ENCODE measurements at regions not wholly inside any gene's neighbourhood (a gene's known extent, or its start where the extent isn't known, plus 50 kb on each side); places are given as distances from the start of the nearest gene placed in this dataset.
"Not testable (repeated sequence)": the region's sequence is repeated elsewhere in the genome, so short reads cannot be mapped to it uniquely, and the experiment has no call there.

GRCh38 chr6:130713144-130713543 lies 114.1 kb upstream of the SMLR1 start:
- DNase-seq (ENCODE audit: low read depth in 2 of 2): no peak

GRCh38 chr6:130715058-130715457 lies 112.1 kb upstream of the SMLR1 start:
- no peak for DNase-seq (ENCODE audit: low read depth in 2 of 2)

GRCh38 chr6:130716466-130716865 lies 110.7 kb upstream of the SMLR1 start:
- no peak for DNase-seq (ENCODE audit: low read depth in 2 of 2)

GRCh38 chr6:130717657-130718056 lies 109.5 kb upstream of the SMLR1 start:
- no peak for DNase-seq (ENCODE audit: low read depth in 2 of 2)

GRCh38 chr6:130720076-130720715 lies 107.0 kb upstream of the SMLR1 start:
- DNase-seq (ENCODE audit: low read depth in 2 of 2): no peak

- DNase-seq (ENCODE audit: low read depth in 2 of 2): no peak
Measured at GRCh38 chr6:130724089-130724488, 103.1 kb upstream of the SMLR1 start.

- DNase-seq (ENCODE audit: low read depth in 2 of 2): no peak
Measured at GRCh38 chr6:130725551-130725950, 101.7 kb upstream of the SMLR1 start.

- not testable (repeated sequence) for DNase-seq (ENCODE audit: low read depth in 2 of 2)
Measured at GRCh38 chr6:130728064-130728463, 99.1 kb upstream of the SMLR1 start.

- no peak for DNase-seq (ENCODE audit: low read depth in 2 of 2)
Measured at GRCh38 chr6:130730600-130730999, 96.6 kb upstream of the SMLR1 start.

GRCh38 chr6:130734161-130734560 lies 93.0 kb upstream of the SMLR1 start:
- no peak for DNase-seq (ENCODE audit: low read depth in 2 of 2)

- DNase-seq (ENCODE audit: low read depth in 2 of 2): no peak
Measured at GRCh38 chr6:130740308-130740707, 86.9 kb upstream of the SMLR1 start.

GRCh38 chr6:130742131-130742681 lies 85.0 kb upstream of the SMLR1 start:
- no peak for DNase-seq (ENCODE audit: low read depth in 2 of 2)

GRCh38 chr6:130743175-130743574 lies 84.0 kb upstream of the SMLR1 start:
- no peak for DNase-seq (ENCODE audit: low read depth in 2 of 2)

GRCh38 chr6:130744576-130745366 lies 82.4 kb upstream of the SMLR1 start:
- no peak for DNase-seq (ENCODE audit: low read depth in 2 of 2)

GRCh38 chr6:130748041-130748440 lies 79.2 kb upstream of the SMLR1 start:
- no peak for DNase-seq (ENCODE audit: low read depth in 2 of 2)

- DNase-seq (ENCODE audit: low read depth in 2 of 2): no peak
Measured at GRCh38 chr6:130749402-130749801, 77.8 kb upstream of the SMLR1 start.

GRCh38 chr6:130752267-130752666 lies 74.9 kb upstream of the SMLR1 start:
- no peak for DNase-seq (ENCODE audit: low read depth in 2 of 2)

- no peak for DNase-seq (ENCODE audit: low read depth in 2 of 2)
Measured at GRCh38 chr6:130754786-130755367, 72.3 kb upstream of the SMLR1 start.

- DNase-seq (ENCODE audit: low read depth in 2 of 2): no peak
Measured at GRCh38 chr6:130755368-130756034, 71.7 kb upstream of the SMLR1 start.

GRCh38 chr6:130756824-130757223 lies 70.4 kb upstream of the SMLR1 start:
- DNase-seq (ENCODE audit: low read depth in 2 of 2): no peak

GRCh38 chr6:130758813-130759212 lies 68.4 kb upstream of the SMLR1 start:
- no peak for DNase-seq (ENCODE audit: low read depth in 2 of 2)

GRCh38 chr6:130760006-130760405 lies 67.2 kb upstream of the SMLR1 start:
- DNase-seq (ENCODE audit: low read depth in 2 of 2): no peak
